Keratinocyte (primary cell): ENCODE measurements at regions not wholly inside any gene's neighbourhood (a gene's known extent, or its start where the extent isn't known, plus 50 kb on each side); places are given as distances from the start of the nearest gene placed in this dataset.

Experiments
- DNase-seq: peaks from one replicate; pipeline ENCODE4 v3.0.0-alpha.2; 2011; ENCODE audit warnings: low read depth, missing footprints, low spot score
- FAIRE-seq: peaks from 2 replicates; lab custom pipeline; 2011; peaks lifted over from hg19 to GRCh38; lab: Jason Lieb, UNC
- H2AFZ ChIP-seq: 2 replicates; pipeline ENCODE4 v1.6.0; 2012; ENCODE audit warnings: low read length, control low read depth, inconsistent platforms; ENCODE audit not compliant: control insufficient read depth
- H3K27ac ChIP-seq: 2 replicates; pipeline ENCODE4 v1.5.1; 2011; ENCODE audit warnings: low read length; ENCODE audit not compliant: control insufficient read depth, insufficient read depth
- H3K27me3 ChIP-seq: 3 replicates; pipeline ENCODE4 v1.6.0; 2011; ENCODE audit warnings: low read length; ENCODE audit not compliant: control insufficient read depth, insufficient read depth; ENCODE audit errors: extremely low read depth
- H3K36me3 ChIP-seq, 2 experiments: 2 replicates in 1 of 2; 3 replicates in 1 of 2; pipeline ENCODE4 v1.5.1; 2011; ENCODE audit warnings: low read length in 2 of 2, mild to moderate bottlenecking in 1 of 2; ENCODE audit not compliant: control insufficient read depth in 2 of 2, insufficient read depth in 2 of 2; ENCODE audit errors: extremely low read depth in 1 of 2
- H3K4me1 ChIP-seq: 3 replicates; pipeline ENCODE4 v1.5.1; 2011; ENCODE audit warnings: low read length; ENCODE audit not compliant: control insufficient read depth, insufficient read depth; ENCODE audit errors: extremely low read depth
- H3K4me2 ChIP-seq: 3 replicates; pipeline ENCODE4 v1.6.0; 2011; ENCODE audit warnings: low read depth, low read length; ENCODE audit not compliant: control insufficient read depth, insufficient read depth; ENCODE audit errors: extremely low read depth
- H3K4me3 ChIP-seq, 3 experiments: fragments of 200-600 bp in 1 of 3; sonication (generic) in 1 of 3; 2 replicates in 2 of 3; 3 replicates in 1 of 3; pipeline ENCODE4 v1.5.1; 2011 to 2016; ENCODE audit warnings: low read length in 3 of 3, mild to moderate bottlenecking in 3 of 3, control low read depth in 2 of 3, inconsistent platforms in 1 of 3, low read depth in 1 of 3, mixed read lengths in 1 of 3, mixed run types in 1 of 3, moderate library complexity in 1 of 3; ENCODE audit not compliant: control insufficient read depth in 2 of 3, insufficient read depth in 2 of 3; ENCODE audit errors: extremely low read depth in 1 of 3
- H3K79me2 ChIP-seq: 2 replicates; pipeline ENCODE4 v1.6.0; 2012; ENCODE audit warnings: low read length; ENCODE audit not compliant: control insufficient read depth, insufficient read depth
- H3K9ac ChIP-seq: 3 replicates; pipeline ENCODE4 v1.6.0; 2011; ENCODE audit warnings: low read length; ENCODE audit not compliant: control insufficient read depth, insufficient read depth; ENCODE audit errors: extremely low read depth
- H3K9me1 ChIP-seq: 3 replicates; pipeline ENCODE4 v1.6.0; 2011; ENCODE audit warnings: low read length; ENCODE audit not compliant: control insufficient read depth, insufficient read depth; ENCODE audit errors: extremely low read depth
- H3K9me3 ChIP-seq: 2 replicates; pipeline ENCODE4 v1.5.1; 2012; ENCODE audit warnings: low read depth, low read length; ENCODE audit not compliant: control insufficient read depth
- H4K20me1 ChIP-seq: 3 replicates; pipeline ENCODE4 v1.6.0; 2011; ENCODE audit warnings: low read length; ENCODE audit not compliant: control insufficient read depth, insufficient read depth; ENCODE audit errors: extremely low read depth
- EZH2 ChIP-seq: IDR thresholded peaks from one replicate; pipeline ENCODE4 v1.6.1; 2012; ENCODE audit warnings: inconsistent platforms, mild to moderate bottlenecking, low read length, moderate library complexity
- dilution Hi-C: fragments of 300-500 bp; cut with MboI; formaldehyde crosslinking; loops from one replicate; pipeline ENCODE4 v1.7.0; 2020; ENCODE audit warnings: low sequenced_read_pairs; ENCODE audit not compliant: extremely low pct_ligation_motif_present
- TF ChIP-seq, protein P1 (sequence below), 3 experiments: IDR thresholded peaks in 1 of 3; conservative IDR thresholded peaks in 1 of 3; optimal IDR thresholded peaks in 1 of 3; 2 replicates in 2 of 3; 3 replicates in 1 of 3; pipeline versions ENCODE3 to v1.5.1; 2011; ENCODE audit warnings: low read length in 3 of 3, mild to moderate bottlenecking in 3 of 3, moderate library complexity in 2 of 3, control low read depth in 1 of 3, inconsistent platforms in 1 of 3; ENCODE audit not compliant: insufficient read depth in 2 of 3; ENCODE audit errors: extremely low read depth in 1 of 3

DNA sequence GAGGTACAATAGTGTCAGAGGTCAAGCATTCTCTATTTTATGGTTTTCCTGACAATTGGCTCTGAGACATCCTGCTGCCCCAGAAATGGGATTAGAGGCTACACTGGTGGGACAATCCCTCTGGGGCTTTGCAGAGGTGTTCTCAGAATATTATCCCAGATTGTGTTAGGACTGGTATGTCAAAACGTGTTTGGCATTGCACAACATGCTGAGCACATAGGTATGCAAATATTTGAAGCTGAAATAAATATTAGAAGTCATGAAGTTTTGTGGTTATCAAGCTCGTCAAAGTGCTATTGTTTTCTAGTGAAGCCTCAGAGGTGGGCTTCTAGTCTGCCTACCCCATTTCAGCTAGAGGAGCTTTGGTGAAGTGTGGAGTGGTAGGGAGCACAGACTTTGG lies 304.4 kb downstream of the MAN2A1 start:
- dilution Hi-C loops, result no loop called here
- no peaks in the 10 kb centered on the region for H3K79me2 ChIP-seq
- H3K27me3 ChIP-seq, result no peaks in the 10 kb centered on the region
- no peaks in the 10 kb centered on the region for H3K36me3 ChIP-seq
- no peaks in the 10 kb centered on the region for H3K9me1 ChIP-seq
- DNase-seq, result no peak
- FAIRE-seq, result no peak
- TF ChIP-seq EZH2, result no peak
- TF ChIP-seq, protein P1, sequence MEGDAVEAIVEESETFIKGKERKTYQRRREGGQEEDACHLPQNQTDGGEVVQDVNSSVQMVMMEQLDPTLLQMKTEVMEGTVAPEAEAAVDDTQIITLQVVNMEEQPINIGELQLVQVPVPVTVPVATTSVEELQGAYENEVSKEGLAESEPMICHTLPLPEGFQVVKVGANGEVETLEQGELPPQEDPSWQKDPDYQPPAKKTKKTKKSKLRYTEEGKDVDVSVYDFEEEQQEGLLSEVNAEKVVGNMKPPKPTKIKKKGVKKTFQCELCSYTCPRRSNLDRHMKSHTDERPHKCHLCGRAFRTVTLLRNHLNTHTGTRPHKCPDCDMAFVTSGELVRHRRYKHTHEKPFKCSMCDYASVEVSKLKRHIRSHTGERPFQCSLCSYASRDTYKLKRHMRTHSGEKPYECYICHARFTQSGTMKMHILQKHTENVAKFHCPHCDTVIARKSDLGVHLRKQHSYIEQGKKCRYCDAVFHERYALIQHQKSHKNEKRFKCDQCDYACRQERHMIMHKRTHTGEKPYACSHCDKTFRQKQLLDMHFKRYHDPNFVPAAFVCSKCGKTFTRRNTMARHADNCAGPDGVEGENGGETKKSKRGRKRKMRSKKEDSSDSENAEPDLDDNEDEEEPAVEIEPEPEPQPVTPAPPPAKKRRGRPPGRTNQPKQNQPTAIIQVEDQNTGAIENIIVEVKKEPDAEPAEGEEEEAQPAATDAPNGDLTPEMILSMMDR (optimal IDR thresholded peaks at IDR 0.05 in 1 of 3, IDR thresholded peaks at IDR 0.05 in 1 of 3, conservative IDR thresholded peaks at IDR 0.05 in 1 of 3; ENCODE audit: extremely low read depth in 1 of 3, insufficient read depth in 2 of 3, low read length in 3 of 3), result no peak
- no peak overlapping the region for H3K27ac ChIP-seq
- no peaks in the 10 kb centered on the region for H3K4me1 ChIP-seq
- no peaks in the 10 kb centered on the region for H3K9me3 ChIP-seq
- no peak overlapping the region for H3K4me3 ChIP-seq
- H2AFZ ChIP-seq, result no peak overlapping the region
- no peak overlapping the region for H3K9ac ChIP-seq
- H4K20me1 ChIP-seq, result no peaks in the 10 kb centered on the region
- H3K4me2 ChIP-seq, result no peak overlapping the region

DNA sequence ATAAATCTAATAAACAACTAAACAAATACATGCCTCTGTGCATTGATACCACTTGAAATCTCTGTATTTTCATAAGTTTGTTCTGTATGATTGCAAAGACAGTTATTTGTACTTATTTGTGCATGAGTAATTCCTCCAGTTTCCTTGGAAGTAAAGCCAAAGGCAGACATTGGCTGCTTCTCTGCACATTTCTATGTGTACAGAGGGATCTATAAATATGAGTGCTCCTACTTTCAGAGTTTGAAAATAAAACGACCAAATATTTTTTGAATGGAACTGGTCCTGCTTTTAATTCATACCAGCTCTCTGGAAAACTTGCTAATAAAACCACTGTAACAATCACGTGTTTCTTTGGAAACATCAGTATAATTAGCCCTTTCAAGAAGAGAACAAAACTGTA lies 306.5 kb downstream of the MAN2A1 start:
- Histone ChIP-seq H3K9ac (no peak overlapping the region), H3K27me3 (no peaks in the 10 kb centered on the region), H3K36me3 (no peaks in the 10 kb centered on the region), H3K79me2 (no peaks in the 10 kb centered on the region), H3K4me1 (no peaks in the 10 kb centered on the region), H3K4me3 (no peak overlapping the region), H4K20me1 (no peaks in the 10 kb centered on the region), H3K9me1 (no peaks in the 10 kb centered on the region), H2AFZ (no peak overlapping the region), H3K27ac (no peak overlapping the region), H3K4me2 (no peak overlapping the region), H3K9me3 (no peaks in the 10 kb centered on the region)
- FAIRE-seq (no peak), DNase-seq (no peak)
- dilution Hi-C loops, result no loop called here
- no peak for TF ChIP-seq EZH2
- TF ChIP-seq, protein P1 (optimal IDR thresholded peaks at IDR 0.05 in 1 of 3, IDR thresholded peaks at IDR 0.05 in 1 of 3, conservative IDR thresholded peaks at IDR 0.05 in 1 of 3; ENCODE audit: extremely low read depth in 1 of 3, insufficient read depth in 2 of 3, low read length in 3 of 3), result no peak
